DMS 273 (cell line): ENCODE measurements at regions not wholly inside any gene's neighbourhood (a gene's known extent, or its start where the extent isn't known, plus 50 kb on each side); places are given as distances from the start of the nearest gene placed in this dataset.
A peak's percentile ranks its signal among the peaks of the same experiment; 100 is the strongest.

Source experiments
- DNase-seq: peaks from one replicate; lab custom pipeline; 2025; ENCODE audit not compliant: unreplicated experiment; lab: John Stamatoyannopoulos, UW

- DNase-seq, result no peak
Measured at GRCh38 chr15:35764661-35765519, 218.9 kb upstream of the DPH6 start.

GRCh38 chr15:35768949-35769348 is 223.0 kb upstream of the DPH6 start:
- DNase-seq, result no peak

GRCh38 chr15:35769656-35770055 is 223.7 kb upstream of the DPH6 start:
- no peak for DNase-seq

- no peak for DNase-seq
Measured at GRCh38 chr15:35771746-35772442, 225.9 kb upstream of the DPH6 start.

GRCh38 chr15:35774653-35775052 is 228.7 kb upstream of the DPH6 start:
- no peak for DNase-seq

- no peak for DNase-seq
Measured at GRCh38 chr15:35775471-35775870, 229.5 kb upstream of the DPH6 start.

GRCh38 chr15:35777061-35777460 is 231.1 kb upstream of the DPH6 start:
- no peak for DNase-seq

GRCh38 chr15:35783203-35783602 is 237.2 kb upstream of the DPH6 start:
- no peak for DNase-seq

- DNase-seq, result peak; percentile 6
Measured at GRCh38 chr15:35784745-35785144, 238.8 kb upstream of the DPH6 start.

- DNase-seq, result no peak
Measured at GRCh38 chr15:35810007-35810406, 264.0 kb upstream of the DPH6 start.

GRCh38 chr15:35813573-35813972 is 267.6 kb upstream of the DPH6 start:
- DNase-seq, result no peak

- no peak for DNase-seq
Measured at GRCh38 chr15:35818846-35819245, 272.9 kb upstream of the DPH6 start.

- DNase-seq, result no peak
Measured at GRCh38 chr15:35822153-35822552, 276.2 kb upstream of the DPH6 start.

GRCh38 chr15:35827141-35827540 is 281.2 kb upstream of the DPH6 start:
- DNase-seq, result no peak

GRCh38 chr15:35827911-35828310 is 281.9 kb upstream of the DPH6 start:
- DNase-seq, result no peak

- no peak for DNase-seq
Measured at GRCh38 chr15:35833581-35833980, 287.6 kb upstream of the DPH6 start.

GRCh38 chr15:35834216-35834830 is 288.4 kb upstream of the DPH6 start:
- no peak for DNase-seq

GRCh38 chr15:35834866-35835265 is 288.9 kb upstream of the DPH6 start:
- no peak for DNase-seq

- DNase-seq, result no peak
Measured at GRCh38 chr15:35838424-35839111, 292.6 kb upstream of the DPH6 start.

GRCh38 chr15:35842631-35843030 is 296.7 kb upstream of the DPH6 start:
- DNase-seq, result no peak

- no peak for DNase-seq
Measured at GRCh38 chr15:35843498-35843897, 297.5 kb upstream of the DPH6 start.
